Progenitor cell of endocrine pancreas (in vitro differentiated cells): ENCODE measurements at regions not wholly inside any gene's neighbourhood (a gene's known extent, or its start where the extent isn't known, plus 50 kb on each side); places are given as distances from the start of the nearest gene placed in this dataset.

ENCODE experiments used
- DNase-seq: peaks from one replicate; pipeline ENCODE4 v3.0.0; 2021; ENCODE audit warnings: low spot score; ENCODE audit not compliant: unreplicated experiment
- H3K27ac Mint-ChIP-seq: 2 replicates; pipeline ENCODE4 v1.8.0; 2021; ENCODE audit warnings: mild to moderate bottlenecking, moderate library complexity, mixed read lengths
- H3K27me3 Mint-ChIP-seq: 2 replicates; pipeline ENCODE4 v1.8.0; 2021; ENCODE audit warnings: mixed read lengths
- H3K36me3 Mint-ChIP-seq: 2 replicates; pipeline ENCODE4 v1.8.0; 2022; ENCODE audit warnings: mixed read lengths; ENCODE audit not compliant: insufficient read depth
- H3K4me1 Mint-ChIP-seq: 2 replicates; pipeline ENCODE4 v1.8.0; 2021; ENCODE audit warnings: low read depth, mixed read lengths
- H3K4me3 Mint-ChIP-seq: 2 replicates; pipeline ENCODE4 v1.8.0; 2021; ENCODE audit warnings: low read depth, mild to moderate bottlenecking, moderate library complexity, mixed read lengths
- H3K9me3 Mint-ChIP-seq: 2 replicates; pipeline ENCODE4 v1.8.0; 2021; ENCODE audit warnings: low read depth, mixed read lengths
- TF ChIP-seq, protein P1 (sequence below): fragments of 200-600 bp; sonication (generic); IDR thresholded peaks from one replicate; pipeline ENCODE4 v1.5.0; 2021; ENCODE audit warnings: antibody characterized with exemption, mild to moderate bottlenecking; ENCODE audit not compliant: unreplicated experiment

DNA sequence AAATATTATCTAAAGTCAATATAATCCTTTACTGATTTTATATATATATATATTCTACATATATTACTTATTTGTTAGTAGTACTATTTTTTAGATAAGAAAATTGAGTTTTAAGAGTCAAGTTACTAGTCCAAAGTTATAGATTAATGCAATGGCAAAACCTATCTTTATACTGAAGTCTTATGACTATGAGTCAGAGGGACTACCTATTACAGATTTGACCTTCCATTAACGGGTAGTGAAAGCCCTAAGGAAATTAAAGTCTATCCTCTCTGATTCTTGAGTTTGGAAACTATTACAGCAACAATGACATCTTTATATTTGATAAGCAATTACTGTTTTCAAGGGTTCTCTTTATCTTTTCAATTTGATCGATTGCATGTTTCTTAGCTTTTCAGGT lies 315.8 kb downstream of the CASP12 start:
- no peak for DNase-seq
- Mint-ChIP-seq H3K4me1 (peaks cover 1% of the 10 kb centered on the region), H3K9me3 (no peaks in the 10 kb centered on the region), H3K27me3 (no peaks in the 10 kb centered on the region), H3K27ac (no peak overlapping the region), H3K4me3 (no peak overlapping the region), H3K36me3 (no peaks in the 10 kb centered on the region)
- TF ChIP-seq, protein P1, sequence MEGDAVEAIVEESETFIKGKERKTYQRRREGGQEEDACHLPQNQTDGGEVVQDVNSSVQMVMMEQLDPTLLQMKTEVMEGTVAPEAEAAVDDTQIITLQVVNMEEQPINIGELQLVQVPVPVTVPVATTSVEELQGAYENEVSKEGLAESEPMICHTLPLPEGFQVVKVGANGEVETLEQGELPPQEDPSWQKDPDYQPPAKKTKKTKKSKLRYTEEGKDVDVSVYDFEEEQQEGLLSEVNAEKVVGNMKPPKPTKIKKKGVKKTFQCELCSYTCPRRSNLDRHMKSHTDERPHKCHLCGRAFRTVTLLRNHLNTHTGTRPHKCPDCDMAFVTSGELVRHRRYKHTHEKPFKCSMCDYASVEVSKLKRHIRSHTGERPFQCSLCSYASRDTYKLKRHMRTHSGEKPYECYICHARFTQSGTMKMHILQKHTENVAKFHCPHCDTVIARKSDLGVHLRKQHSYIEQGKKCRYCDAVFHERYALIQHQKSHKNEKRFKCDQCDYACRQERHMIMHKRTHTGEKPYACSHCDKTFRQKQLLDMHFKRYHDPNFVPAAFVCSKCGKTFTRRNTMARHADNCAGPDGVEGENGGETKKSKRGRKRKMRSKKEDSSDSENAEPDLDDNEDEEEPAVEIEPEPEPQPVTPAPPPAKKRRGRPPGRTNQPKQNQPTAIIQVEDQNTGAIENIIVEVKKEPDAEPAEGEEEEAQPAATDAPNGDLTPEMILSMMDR, result no peak

DNA sequence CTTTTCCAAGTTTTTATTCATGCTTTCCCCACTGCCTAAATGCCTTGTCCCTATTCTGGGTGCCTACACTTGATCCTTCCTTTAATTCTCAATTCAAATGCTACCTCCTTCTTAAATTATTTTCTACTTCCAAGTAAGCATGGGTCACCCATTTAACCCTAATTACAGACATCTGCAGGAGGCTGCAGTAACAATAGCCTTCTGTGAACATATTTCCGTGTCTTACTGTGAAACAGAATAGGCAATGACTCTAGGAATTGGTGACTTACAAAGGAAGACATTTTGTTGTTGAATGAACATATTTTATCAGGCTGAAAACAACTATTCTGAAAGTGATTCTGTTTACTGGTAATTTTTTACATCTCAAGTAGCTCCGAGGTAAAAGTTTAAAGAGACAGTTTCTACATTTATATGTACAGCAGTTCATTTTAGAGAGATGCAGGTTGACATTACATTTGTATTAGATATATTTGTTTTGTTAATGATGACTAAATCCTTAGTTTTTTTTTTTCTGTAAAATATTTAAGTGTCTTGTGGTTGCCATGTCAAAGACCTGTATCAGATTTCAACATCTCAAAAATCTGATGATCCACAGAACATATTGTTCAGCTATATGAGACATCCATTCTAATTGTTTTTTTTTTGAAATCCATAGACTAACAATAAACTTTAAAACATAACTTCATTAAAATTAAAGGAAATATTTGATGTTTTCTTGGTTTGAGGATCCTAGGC lies 316.8 kb downstream of the CASP12 start:
- TF ChIP-seq, protein P1, result no peak
- peaks cover 1% of the 10 kb centered on the region for H3K4me1 Mint-ChIP-seq
- no peaks in the 10 kb centered on the region for H3K27me3 Mint-ChIP-seq
- H3K27ac Mint-ChIP-seq, result no peak overlapping the region
- no peaks in the 10 kb centered on the region for H3K36me3 Mint-ChIP-seq
- H3K9me3 Mint-ChIP-seq, result no peaks in the 10 kb centered on the region
- no peak for DNase-seq
- no peak overlapping the region for H3K4me3 Mint-ChIP-seq

DNA sequence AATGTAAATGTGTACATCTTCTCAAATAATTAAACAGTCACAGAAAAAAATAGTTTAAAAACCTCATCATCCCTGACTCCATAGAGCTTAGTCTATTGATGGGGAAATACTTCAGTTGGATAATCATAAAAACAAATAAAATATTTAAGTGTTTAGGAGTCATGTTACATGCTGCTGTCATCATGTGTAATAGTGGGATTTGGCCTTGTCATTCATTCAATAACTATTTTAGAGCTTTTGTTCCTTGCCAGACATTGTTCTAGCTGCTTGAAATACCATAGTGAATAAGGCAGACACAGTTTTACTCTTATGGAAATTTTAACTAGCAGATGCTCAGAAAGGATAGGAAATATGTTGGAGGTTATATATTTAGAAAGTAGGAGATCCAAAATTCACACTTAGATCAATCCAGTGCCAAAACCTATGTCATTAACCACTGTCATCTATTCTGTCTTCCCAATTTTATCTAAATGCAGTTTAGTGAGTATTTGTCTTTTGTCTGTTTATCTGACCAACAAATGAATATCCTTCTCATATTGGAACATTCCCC lies 324.7 kb downstream of the CASP12 start:
- TF ChIP-seq, protein P1, result no peak
- H3K27me3 Mint-ChIP-seq, result no peaks in the 10 kb centered on the region

DNA sequence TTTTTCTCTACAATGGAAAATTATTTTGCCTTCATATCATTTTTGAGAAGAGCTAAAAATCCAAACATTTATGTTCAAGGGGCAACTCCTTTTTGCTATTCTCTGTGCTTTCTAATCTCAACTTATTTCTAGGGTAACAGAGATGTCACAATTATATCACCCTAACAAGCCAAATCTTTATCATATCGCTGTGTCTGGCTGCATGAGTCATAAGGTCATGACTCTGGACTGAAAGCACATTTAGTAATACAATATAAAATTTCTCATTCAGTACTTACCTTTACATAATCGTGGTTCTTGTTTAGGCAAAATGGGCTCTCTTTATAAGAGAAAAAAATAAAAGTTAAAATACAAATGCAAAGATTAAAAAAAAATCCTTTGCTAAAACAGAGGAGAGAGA lies 326.0 kb downstream of the CASP12 start:
- Mint-ChIP-seq H3K9me3 (peaks cover 18% of the 10 kb centered on the region), H3K27ac (no peak overlapping the region), H3K4me3 (no peak overlapping the region), H3K4me1 (no peaks in the 10 kb centered on the region), H3K27me3 (no peaks in the 10 kb centered on the region), H3K36me3 (no peaks in the 10 kb centered on the region)
- DNase-seq, result no peak
- TF ChIP-seq, protein P1, result no peak

More for the DNA sequence above, 324.7 kb downstream of the CASP12 start:
- DNase-seq, result no peak
- peaks cover 18% of the 10 kb centered on the region for H3K9me3 Mint-ChIP-seq
- H3K4me3 Mint-ChIP-seq, result no peak overlapping the region
- no peaks in the 10 kb centered on the region for H3K36me3 Mint-ChIP-seq
- no peak overlapping the region for H3K27ac Mint-ChIP-seq
- no peaks in the 10 kb centered on the region for H3K4me1 Mint-ChIP-seq

DNA sequence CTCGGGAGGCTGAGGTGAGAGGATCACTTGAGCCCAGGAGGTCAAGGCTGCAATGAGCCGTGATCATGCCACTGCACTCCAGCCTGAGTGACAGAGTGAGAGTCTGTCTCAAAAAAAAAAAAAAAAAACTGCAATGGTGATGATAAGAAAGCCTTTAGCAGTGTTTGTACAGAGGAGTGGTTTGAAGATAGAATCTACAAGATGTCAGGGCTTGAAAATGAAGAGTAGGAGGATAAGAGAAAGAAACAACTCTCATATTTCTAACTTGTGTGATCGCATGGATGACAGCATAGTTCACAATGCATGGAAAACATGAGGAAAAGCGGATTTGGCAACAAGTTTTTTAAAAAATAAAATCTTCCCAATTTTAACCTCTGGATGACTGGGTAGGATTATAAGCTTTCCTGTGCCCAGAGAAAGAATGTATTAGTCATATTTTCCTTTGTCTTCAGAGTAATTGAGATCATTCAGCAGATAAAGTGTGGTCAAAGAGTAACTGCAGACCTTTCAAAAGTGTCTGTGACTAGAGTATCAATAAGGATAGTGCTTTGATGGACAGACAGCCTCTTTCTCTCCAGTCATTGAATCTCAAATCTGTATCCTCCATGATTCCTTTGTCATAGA lies 328.1 kb downstream of the CASP12 start:
- Mint-ChIP-seq H3K27ac (peak overlapping the region; percentile 73), H3K4me3 (no peak overlapping the region), H3K27me3 (no peaks in the 10 kb centered on the region), H3K4me1 (peaks cover 1% of the 10 kb centered on the region), H3K36me3 (peaks cover 1% of the 10 kb centered on the region), H3K9me3 (peaks cover 26% of the 10 kb centered on the region)
- TF ChIP-seq, protein P1, result no peak
- DNase-seq, result no peak
